H1 (cell line): ENCODE measurements at regions not wholly inside any gene's neighbourhood (a gene's known extent, or its start where the extent isn't known, plus 50 kb on each side); places are given as distances from the start of the nearest gene placed in this dataset.

ENCODE experiments used
- CTCF ChIA-PET: fragments of 300-600 bp; sonication (Branson Sonifier 250); formaldehyde crosslinking; loops from one replicate; lab custom pipeline; 2021; ENCODE audit not compliant: partially characterized antibody; lab: Charles Lee
- POLR2A ChIA-PET: fragments of 300-600 bp; sonication (Branson Sonifier 250); formaldehyde crosslinking; loops from one replicate; lab custom pipeline; 2021; ENCODE audit warnings: inconsistent platforms; ENCODE audit not compliant: partially characterized antibody; lab: Charles Lee
- DNase-seq, 2 experiments: peaks; one replicate each; pipeline versions ENCODE4 v3.0.0 to v3.0.0-alpha.2; 2010 to 2022; ENCODE audit warnings: low spot score in 2 of 2, low read depth in 1 of 2, mixed read lengths in 1 of 2
- FAIRE-seq: peaks from 2 replicates; lab custom pipeline; 2011; peaks lifted over from hg19 to GRCh38; lab: Jason Lieb, UNC
- H2AFZ ChIP-seq: 2 replicates; pipeline ENCODE4 v1.8.1; 2012; ENCODE audit warnings: low read length, inconsistent platforms
- H2AK5ac ChIP-seq: 2 replicates; pipeline ENCODE4 v1.6.1; 2013; ENCODE audit warnings: low read depth, low read length
- H2BK120ac ChIP-seq: replicated peaks from 2 replicates; pipeline ENCODE3; 2013; ENCODE audit warnings: low read depth, low read length, inconsistent platforms
- H2BK12ac ChIP-seq: 2 replicates; pipeline ENCODE4 v1.6.1; 2013; ENCODE audit warnings: low read depth, low read length
- H2BK15ac ChIP-seq: 2 replicates; pipeline ENCODE4 v1.6.1; 2013; ENCODE audit warnings: low read length
- H2BK20ac ChIP-seq: 2 replicates; pipeline ENCODE4 v1.6.1; 2013; ENCODE audit warnings: low read length
- H2BK5ac ChIP-seq: 2 replicates; pipeline ENCODE4 v1.6.1; 2013; ENCODE audit warnings: low read depth, low read length
- H3K14ac ChIP-seq: 2 replicates; pipeline ENCODE4 v1.6.1; 2013; ENCODE audit warnings: inconsistent platforms; ENCODE audit not compliant: insufficient read length
- H3K18ac ChIP-seq: 2 replicates; pipeline ENCODE4 v1.6.1; 2013; ENCODE audit warnings: low read length; ENCODE audit errors: extremely low read depth
- H3K23ac ChIP-seq: 2 replicates; pipeline ENCODE4 v1.6.1; 2013; ENCODE audit warnings: inconsistent platforms; ENCODE audit not compliant: insufficient read length
- H3K23me2 ChIP-seq: 2 replicates; pipeline ENCODE4 v1.6.1; 2013; ENCODE audit warnings: low read depth, low read length
- H3K27ac ChIP-seq: 2 replicates; pipeline ENCODE4 v1.6.1; 2011; ENCODE audit warnings: low read depth, low read length, inconsistent platforms
- H3K27me3 ChIP-seq, 4 experiments: replicated peaks in 1 of 4; 1 replicate in 1 of 4; 2 replicates in 3 of 4; pipeline versions ENCODE4 v1.6.1 to v1.8.1; 2011 to 2013; ENCODE audit warnings: low read length in 3 of 4, mild to moderate bottlenecking in 3 of 4, inconsistent platforms in 2 of 4, mixed read lengths in 2 of 4, moderate library complexity in 1 of 4; ENCODE audit not compliant: control insufficient read depth in 3 of 4, insufficient read depth in 3 of 4; ENCODE audit errors: extremely low read depth in 1 of 4
- H3K36me3 ChIP-seq, 4 experiments: 2 replicates each; pipeline versions ENCODE4 v1.6.1 to v1.8.1; 2011 to 2013; ENCODE audit warnings: mild to moderate bottlenecking in 4 of 4, low read length in 3 of 4, moderate library complexity in 2 of 4, control low read depth in 1 of 4, inconsistent platforms in 1 of 4; ENCODE audit not compliant: insufficient read depth in 4 of 4, control insufficient read depth in 2 of 4
- H3K4ac ChIP-seq: replicated peaks from 2 replicates; pipeline ENCODE3; 2013; ENCODE audit warnings: low read length, low read depth, mixed read lengths, inconsistent platforms; ENCODE audit not compliant: insufficient read length
- H3K4me1 ChIP-seq, 4 experiments: replicated peaks in 1 of 4; 1 replicate in 1 of 4; 2 replicates in 3 of 4; pipeline versions ENCODE4 v1.6.1 to v1.8.1; 2011 to 2013; ENCODE audit warnings: low read length in 3 of 4, inconsistent platforms in 2 of 4, mixed read lengths in 1 of 4; ENCODE audit not compliant: insufficient read depth in 4 of 4, control insufficient read depth in 3 of 4
- H3K4me2 ChIP-seq, 2 experiments: 2 replicates each; pipeline versions ENCODE4 v1.6.1 to v1.8.1; 2011 to 2013; ENCODE audit warnings: low read depth in 2 of 2, low read length in 2 of 2, control low read depth in 1 of 2, inconsistent platforms in 1 of 2, mild to moderate bottlenecking in 1 of 2; ENCODE audit not compliant: insufficient read depth in 1 of 2
- H3K4me3 ChIP-seq, 4 experiments: fragments of 200-600, 300-600 bp in 1 of 4; sonication (generic), shearing (Covaris generic), sonication (Bioruptor Twin) in 1 of 4; 2 replicates each; pipeline versions ENCODE4 v1.5.1 to v1.8.1; 2011 to 2016; ENCODE audit warnings: low read length in 4 of 4, low read depth in 3 of 4, control low read depth in 2 of 4, inconsistent platforms in 2 of 4, mild to moderate bottlenecking in 2 of 4, mixed read lengths in 1 of 4, moderate library complexity in 1 of 4; ENCODE audit not compliant: insufficient read depth in 2 of 4; ENCODE audit errors: extremely low read depth in 1 of 4
- H3K56ac ChIP-seq: replicated peaks from 2 replicates; pipeline ENCODE3; 2013; ENCODE audit warnings: low read depth, mild to moderate bottlenecking, mixed read lengths, low read length, inconsistent platforms; ENCODE audit not compliant: insufficient read length
- H3K79me1 ChIP-seq: 2 replicates; pipeline ENCODE4 v1.6.1; 2013; ENCODE audit warnings: low read depth, low read length, control low read depth
- H3K79me2 ChIP-seq, 2 experiments: 2 replicates each; pipeline versions ENCODE4 v1.6.1 to v1.8.1; 2012 to 2013; ENCODE audit warnings: low read length in 2 of 2, mild to moderate bottlenecking in 2 of 2, inconsistent platforms in 1 of 2; ENCODE audit not compliant: insufficient read depth in 2 of 2, control insufficient read depth in 1 of 2
- H3K9ac ChIP-seq, 4 experiments: replicated peaks in 1 of 4; 1 replicate in 1 of 4; 2 replicates in 3 of 4; pipeline versions ENCODE4 v1.6.1 to v1.8.1; 2011 to 2013; ENCODE audit warnings: low read depth in 3 of 4, low read length in 3 of 4, control low read depth in 2 of 4, mild to moderate bottlenecking in 2 of 4, moderate library complexity in 2 of 4, inconsistent platforms in 1 of 4; ENCODE audit errors: extremely low read depth in 1 of 4
- H3K9me3 ChIP-seq, 2 experiments: 2 replicates each; pipeline versions ENCODE4 v1.6.1 to v1.8.1; 2012 to 2013; ENCODE audit warnings: mild to moderate bottlenecking in 2 of 2, moderate library complexity in 2 of 2, control low read depth in 1 of 2, inconsistent platforms in 1 of 2, low read depth in 1 of 2, low read length in 1 of 2, mixed read lengths in 1 of 2; ENCODE audit not compliant: insufficient read depth in 2 of 2
- H4K20me1 ChIP-seq, 2 experiments: replicated peaks in 1 of 2; 2 replicates each; pipeline versions ENCODE3 to v1.8.1; 2011 to 2013; ENCODE audit warnings: inconsistent platforms in 2 of 2, low read length in 2 of 2, mild to moderate bottlenecking in 1 of 2; ENCODE audit not compliant: insufficient read depth in 2 of 2, control insufficient read depth in 1 of 2
- H4K5ac ChIP-seq: 2 replicates; pipeline ENCODE4 v1.6.1; 2013; ENCODE audit warnings: low read length, low read depth, mixed read lengths, inconsistent platforms; ENCODE audit not compliant: insufficient read length
- H4K8ac ChIP-seq: 2 replicates; pipeline ENCODE4 v1.8.0; 2013; ENCODE audit warnings: mild to moderate bottlenecking, moderate library complexity, low read length, inconsistent platforms; ENCODE audit not compliant: insufficient read depth; ENCODE audit errors: extremely low read depth
- H4K91ac ChIP-seq: replicated peaks from 2 replicates; pipeline ENCODE3; 2013; ENCODE audit warnings: low read length, mixed read lengths, inconsistent platforms; ENCODE audit not compliant: insufficient read length
- CBX5 ChIP-seq: fragments of 300-800, 300-1000 bp; sonication (generic); IDR thresholded peaks from 2 replicates; pipeline ENCODE4 v1.7.1; 2016; ENCODE audit warnings: antibody characterized with exemption, low read length, low read depth
- GTF2F1 ChIP-seq: IDR thresholded peaks from 2 replicates; pipeline ENCODE4 v1.6.1; 2012; ENCODE audit warnings: low read depth, low read length, improper control_type of control experiment, borderline replicate concordance
- HDAC6 ChIP-seq: IDR thresholded peaks from one replicate; pipeline ENCODE4 v1.7.1; 2012; ENCODE audit warnings: low read depth, mild to moderate bottlenecking, inconsistent platforms, low read length, moderate library complexity
- JUN ChIP-seq: IDR thresholded peaks from 2 replicates; pipeline ENCODE4 v1.6.1; 2011; ENCODE audit warnings: low read depth, mild to moderate bottlenecking, improper control_type of control experiment, low read length
- KDM4A ChIP-seq: IDR thresholded peaks from one replicate; pipeline ENCODE4 v1.7.1; 2012; ENCODE audit warnings: low read depth, mild to moderate bottlenecking, moderate library complexity, low read length, inconsistent platforms; ENCODE audit not compliant: severe bottlenecking
- POLR2A ChIP-seq, 2 experiments: IDR thresholded peaks; 1 replicate in 1 of 2; 2 replicates in 1 of 2; pipeline ENCODE4 v1.6.1; 2011; ENCODE audit warnings: low read depth in 2 of 2, low read length in 2 of 2, mild to moderate bottlenecking in 2 of 2; ENCODE audit errors: control extremely low read depth in 1 of 2
- POU5F1 ChIP-seq: IDR thresholded peaks from 2 replicates; pipeline ENCODE4 v1.6.1; 2011; ENCODE audit warnings: low read depth, mild to moderate bottlenecking, low read length, moderate library complexity
- SAP30 ChIP-seq: fragments of 300-600 bp; sonication (generic); IDR thresholded peaks from 2 replicates; pipeline ENCODE4 v1.7.1; 2012; ENCODE audit warnings: low read length, moderate library complexity, mild to moderate bottlenecking, inconsistent platforms; ENCODE audit not compliant: insufficient read depth, insufficient replicate concordance
- SIX5 ChIP-seq: IDR thresholded peaks from 2 replicates; pipeline ENCODE4 v1.6.1; 2011; ENCODE audit warnings: mild to moderate bottlenecking, low read depth, low read length
- SUZ12 ChIP-seq: fragments of 200-600 bp; sonication (generic); IDR thresholded peaks from 2 replicates; pipeline ENCODE4 v1.6.1; 2012; ENCODE audit warnings: mild to moderate bottlenecking, inconsistent platforms, low read length, moderate library complexity, mixed read lengths
- TAF7 ChIP-seq: optimal IDR thresholded peaks from 2 replicates; pipeline ENCODE3; 2011; ENCODE audit warnings: low read depth, mild to moderate bottlenecking, inconsistent platforms, low read length, moderate library complexity, borderline replicate concordance
- WGBS, 2 experiments: shearing (Covaris generic) in 1 of 2; methylation state at CpG; one replicate each; pipeline versions ENCODE4 v1.1.6 to v1.1.7; 2013 to 2015; ENCODE audit warnings: low lambda C conversion rate in 2 of 2, mixed read lengths in 2 of 2, inconsistent platforms in 1 of 2, low coverage in 1 of 2, missing lambda C conversion rate in 1 of 2; ENCODE audit not compliant: insufficient replicate concordance in 2 of 2, insufficient coverage in 1 of 2, insufficient read length in 1 of 2; ENCODE audit errors: extremely low coverage in 1 of 2, missing lambda C conversion rate in 1 of 2; 5-methylcytosine and 5-hydroxymethylcytosine counted together
- TF ChIP-seq, protein P1 (sequence below): IDR thresholded peaks from 2 replicates; pipeline ENCODE4 v1.6.1; 2012; ENCODE audit warnings: inconsistent platforms
- TF ChIP-seq, protein P2 (sequence below): IDR thresholded peaks from 2 replicates; pipeline ENCODE4 v1.6.1; 2012; ENCODE audit warnings: inconsistent platforms

DNA sequence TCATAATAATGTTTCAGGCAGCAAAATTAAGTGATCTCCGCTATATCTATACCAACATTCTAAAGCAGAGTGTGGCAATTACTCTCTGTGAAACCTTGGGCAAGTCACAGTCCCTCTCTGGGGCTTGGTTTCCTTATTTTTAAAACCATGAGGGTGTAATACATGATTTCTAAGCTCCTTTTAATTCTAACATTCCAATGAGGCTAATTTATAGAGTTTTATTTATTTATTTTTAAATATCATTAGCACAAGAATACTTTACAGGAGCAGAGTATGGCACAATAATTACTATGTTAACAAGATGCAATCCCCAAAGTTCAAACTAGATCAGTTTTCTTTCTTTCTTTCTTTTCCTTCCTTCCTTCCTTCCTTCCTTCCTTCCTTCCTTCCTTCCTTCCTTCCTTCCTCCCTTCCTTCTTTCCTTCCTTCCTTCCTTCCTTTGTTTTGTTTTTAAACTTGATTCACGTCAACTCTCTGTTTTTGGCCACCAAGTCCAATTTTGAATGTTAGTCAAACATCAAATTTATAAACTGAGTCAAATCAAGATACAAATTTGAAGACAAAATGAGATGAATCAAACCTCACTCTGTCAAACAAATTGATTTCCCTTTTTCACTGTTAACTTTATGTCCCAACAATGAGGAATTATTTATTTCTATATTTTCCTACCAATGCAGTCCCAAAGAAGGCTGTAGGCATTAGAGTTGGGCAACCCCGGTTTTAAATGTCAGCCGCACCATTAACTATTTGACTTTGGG is 50.2 kb upstream of the GPR174 start:
- H3K4ac ChIP-seq = no peak overlapping the region
- TF ChIP-seq CBX5 (no peak), KDM4A (no peak), JUN (no peak), GTF2F1 (no peak), POU5F1 (no peak), SIX5 (no peak), HDAC6 (no peak), POLR2A (IDR thresholded peaks at IDR 0.05; ENCODE audit: control extremely low read depth in 1 of 2, low read depth in 2 of 2, low read length in 2 of 2) (no peak), SAP30 (no peak), TAF7 (no peak), SUZ12 (no peak)
- TF ChIP-seq, protein P1, sequence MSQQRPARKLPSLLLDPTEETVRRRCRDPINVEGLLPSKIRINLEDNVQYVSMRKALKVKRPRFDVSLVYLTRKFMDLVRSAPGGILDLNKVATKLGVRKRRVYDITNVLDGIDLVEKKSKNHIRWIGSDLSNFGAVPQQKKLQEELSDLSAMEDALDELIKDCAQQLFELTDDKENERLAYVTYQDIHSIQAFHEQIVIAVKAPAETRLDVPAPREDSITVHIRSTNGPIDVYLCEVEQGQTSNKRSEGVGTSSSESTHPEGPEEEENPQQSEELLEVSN = no peak
- TF ChIP-seq, protein P2, sequence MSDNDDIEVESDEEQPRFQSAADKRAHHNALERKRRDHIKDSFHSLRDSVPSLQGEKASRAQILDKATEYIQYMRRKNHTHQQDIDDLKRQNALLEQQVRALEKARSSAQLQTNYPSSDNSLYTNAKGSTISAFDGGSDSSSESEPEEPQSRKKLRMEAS = no peak

More for the DNA sequence above, 50.2 kb upstream of the GPR174 start:
- Histone ChIP-seq H3K27ac (no peak overlapping the region), H3K79me2 (no peaks in the 10 kb centered on the region), H2BK5ac (no peak overlapping the region), H4K5ac (no peak overlapping the region), H3K4me3 (no peak overlapping the region), H2BK12ac (no peak overlapping the region), H2AK5ac (no peak overlapping the region), H3K23me2 (no peaks in the 10 kb centered on the region), H3K79me1 (no peaks in the 10 kb centered on the region), H2BK15ac (no peak overlapping the region), H3K9ac (no peak overlapping the region), H3K36me3 (no peaks in the 10 kb centered on the region), H3K56ac (no peak overlapping the region), H4K91ac (no peak overlapping the region), H3K9me3 (no peaks in the 10 kb centered on the region), H4K8ac (no peak overlapping the region), H3K27me3 (no peaks in the 10 kb centered on the region), H3K18ac (no peak overlapping the region), H3K23ac (no peak overlapping the region), H4K20me1 (no peaks in the 10 kb centered on the region), H3K14ac (no peak overlapping the region), H2BK20ac (no peak overlapping the region), H2AFZ (no peak overlapping the region), H3K4me2 (no peak overlapping the region), H2BK120ac (no peak overlapping the region), H3K4me1 (no peaks in the 10 kb centered on the region)
- ChIA-PET CTCF (no interaction called here), POLR2A (no interaction called here)
- FAIRE-seq = no peak
- 92% methylated on average over 3 of the region's 4 CpGs; no CpG with 5 or more reads in 1 of the 2 experiments for WGBS, 2 experiments
- DNase-seq = no peak
